ENCODE measurements at regions not wholly inside any gene's neighbourhood (a gene's known extent, or its start where the extent isn't known, plus 50 kb on each side); places are given as distances from the start of the nearest gene placed in this dataset.

DNA sequence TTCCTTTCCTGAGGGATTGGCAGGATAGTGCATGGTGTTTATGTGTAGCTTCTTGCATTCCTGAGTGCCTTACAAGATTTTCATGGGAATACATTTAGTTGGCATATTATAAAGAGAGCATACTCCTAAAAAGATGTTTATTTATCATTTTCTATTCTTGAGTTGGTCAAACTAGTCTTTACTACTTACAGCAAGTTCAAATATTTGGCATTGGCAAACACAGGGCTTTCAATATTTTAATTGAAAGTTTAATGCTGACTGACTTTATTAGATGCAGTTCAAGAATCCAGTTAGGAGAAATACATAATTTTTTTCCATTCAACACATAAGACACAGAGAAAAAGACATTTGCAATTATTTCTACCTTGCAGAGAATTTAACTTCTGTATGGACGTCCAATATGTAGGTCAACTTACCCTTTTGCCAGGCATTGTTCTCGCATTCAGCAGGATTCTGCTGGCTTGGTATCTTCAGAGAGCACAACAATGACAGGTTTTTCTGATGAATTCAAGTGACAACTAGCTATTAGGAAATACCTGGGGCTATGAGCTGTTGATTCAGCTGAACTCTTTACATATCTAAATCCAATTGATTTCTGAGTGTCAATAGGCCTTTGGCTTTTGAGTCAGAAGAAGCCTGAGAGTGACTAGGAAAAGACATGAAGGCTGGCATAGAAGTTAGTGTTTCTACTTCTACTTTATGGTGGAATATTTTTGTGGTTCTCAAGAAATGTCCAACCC is 129.6 kb downstream of the LURAP1L start:
- in situ Hi-C loops (cut with HindIII; ENCODE audit: low pct_ligation_motif_present, low sequenced_read_pairs), result no loop called here
- no peaks in the 10 kb centered on the region for H3K36me3 ChIP-seq (replicated peaks)
- no peak overlapping the region for H3K27ac ChIP-seq
- no peak overlapping the region for H3K4me3 ChIP-seq (ENCODE audit: low read depth, low read length)
- H3K27me3 ChIP-seq (replicated peaks), result no peaks in the 10 kb centered on the region
- no peak for DNase-seq
- TF ChIP-seq, protein P1, sequence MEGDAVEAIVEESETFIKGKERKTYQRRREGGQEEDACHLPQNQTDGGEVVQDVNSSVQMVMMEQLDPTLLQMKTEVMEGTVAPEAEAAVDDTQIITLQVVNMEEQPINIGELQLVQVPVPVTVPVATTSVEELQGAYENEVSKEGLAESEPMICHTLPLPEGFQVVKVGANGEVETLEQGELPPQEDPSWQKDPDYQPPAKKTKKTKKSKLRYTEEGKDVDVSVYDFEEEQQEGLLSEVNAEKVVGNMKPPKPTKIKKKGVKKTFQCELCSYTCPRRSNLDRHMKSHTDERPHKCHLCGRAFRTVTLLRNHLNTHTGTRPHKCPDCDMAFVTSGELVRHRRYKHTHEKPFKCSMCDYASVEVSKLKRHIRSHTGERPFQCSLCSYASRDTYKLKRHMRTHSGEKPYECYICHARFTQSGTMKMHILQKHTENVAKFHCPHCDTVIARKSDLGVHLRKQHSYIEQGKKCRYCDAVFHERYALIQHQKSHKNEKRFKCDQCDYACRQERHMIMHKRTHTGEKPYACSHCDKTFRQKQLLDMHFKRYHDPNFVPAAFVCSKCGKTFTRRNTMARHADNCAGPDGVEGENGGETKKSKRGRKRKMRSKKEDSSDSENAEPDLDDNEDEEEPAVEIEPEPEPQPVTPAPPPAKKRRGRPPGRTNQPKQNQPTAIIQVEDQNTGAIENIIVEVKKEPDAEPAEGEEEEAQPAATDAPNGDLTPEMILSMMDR (IDR thresholded peaks at IDR 0.05; ENCODE audit: low read depth, low read length, missing control alignments), result no peak

DNA sequence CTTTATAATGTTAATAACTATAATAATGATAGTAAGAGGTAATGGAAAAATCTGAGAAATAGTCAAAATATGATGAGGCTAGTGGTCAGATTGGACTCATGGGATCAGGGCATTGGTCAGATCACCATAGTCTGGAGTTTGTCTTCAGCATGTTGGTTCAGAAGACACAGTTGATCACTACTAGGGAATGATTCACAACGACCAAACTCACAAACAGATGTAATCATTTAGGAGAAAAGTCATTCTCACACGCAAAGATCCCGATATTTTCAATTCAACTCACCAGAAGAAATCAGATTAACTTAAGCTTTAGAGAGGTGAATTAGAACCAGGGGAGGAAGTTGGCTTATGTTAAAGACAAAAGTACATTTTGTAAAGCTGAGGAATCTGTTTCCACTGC is 131.8 kb downstream of the LURAP1L start:
- no peaks in the 10 kb centered on the region for H3K27me3 ChIP-seq (replicated peaks)
- no peak overlapping the region for H3K27ac ChIP-seq
- TF ChIP-seq, protein P1 (IDR thresholded peaks at IDR 0.05; ENCODE audit: low read depth, low read length, missing control alignments), result no peak
- DNase-seq, result no peak
- H3K4me3 ChIP-seq (ENCODE audit: low read depth, low read length), result no peak overlapping the region
- in situ Hi-C loops (cut with HindIII; ENCODE audit: low pct_ligation_motif_present, low sequenced_read_pairs), result no loop called here
- no peaks in the 10 kb centered on the region for H3K36me3 ChIP-seq (replicated peaks)

DNA sequence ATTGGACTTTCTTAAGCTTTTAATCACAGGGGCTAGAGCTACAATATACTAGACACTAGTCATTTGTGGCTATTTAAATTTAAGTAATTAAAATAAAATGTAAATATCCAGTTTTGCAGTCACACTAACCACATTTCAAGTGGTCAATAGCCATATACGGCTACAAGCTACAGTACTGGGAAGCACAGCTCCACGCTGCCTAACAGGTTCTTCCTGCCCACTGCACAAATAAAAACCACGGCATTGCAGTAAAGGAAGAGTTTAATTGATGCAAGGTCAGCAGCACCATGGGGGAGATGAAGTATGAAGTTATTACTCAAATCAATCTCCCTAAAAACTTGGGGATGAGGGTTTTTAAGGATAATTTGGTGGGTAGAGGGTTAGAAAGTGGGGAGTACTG is 134.1 kb downstream of the LURAP1L start:
- TF ChIP-seq, protein P1 (IDR thresholded peaks at IDR 0.05; ENCODE audit: low read depth, low read length, missing control alignments), result no peak
- H3K4me3 ChIP-seq (ENCODE audit: low read depth, low read length), result no peak overlapping the region
- in situ Hi-C loops (cut with HindIII; ENCODE audit: low pct_ligation_motif_present, low sequenced_read_pairs), result no loop called here

DNA sequence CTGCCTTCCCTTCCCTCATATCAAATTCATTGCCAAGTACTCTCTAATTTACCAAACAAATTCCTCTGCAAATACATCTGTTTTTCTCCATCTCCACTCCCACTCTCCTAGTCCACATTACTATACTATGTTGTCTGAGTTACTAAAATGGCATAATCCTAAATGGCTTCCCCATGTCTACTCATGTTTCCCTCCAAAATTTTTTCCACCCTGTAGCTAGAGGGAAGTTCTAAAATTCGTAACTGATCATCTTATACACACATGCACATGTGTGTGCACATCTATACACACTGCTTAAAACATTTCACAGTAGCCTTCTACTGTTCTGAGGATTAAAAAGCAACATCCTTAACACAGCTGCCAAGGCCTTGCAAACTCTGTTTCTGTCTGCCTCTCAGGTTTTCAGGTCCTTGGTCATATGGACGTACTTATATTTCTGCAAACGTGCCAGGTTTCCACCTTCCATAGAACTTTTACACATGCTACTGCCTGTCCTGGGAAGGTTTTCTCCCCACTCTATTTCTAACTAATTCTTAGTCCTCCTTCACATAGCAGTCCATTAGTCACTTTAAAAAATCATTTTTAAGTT is 140.6 kb downstream of the LURAP1L start:
- no peaks in the 10 kb centered on the region for H3K36me3 ChIP-seq (replicated peaks)
- H3K27ac ChIP-seq, result no peak overlapping the region
- no peak overlapping the region for H3K4me3 ChIP-seq (ENCODE audit: low read depth, low read length)
- in situ Hi-C loops (cut with HindIII; ENCODE audit: low pct_ligation_motif_present, low sequenced_read_pairs), result no loop called here
- TF ChIP-seq, protein P1 (IDR thresholded peaks at IDR 0.05; ENCODE audit: low read depth, low read length, missing control alignments), result no peak
- H3K27me3 ChIP-seq (replicated peaks), result no peaks in the 10 kb centered on the region
- no peak for DNase-seq

More for the DNA sequence above, 134.1 kb downstream of the LURAP1L start:
- no peaks in the 10 kb centered on the region for H3K27me3 ChIP-seq (replicated peaks)
- no peak for DNase-seq
- H3K27ac ChIP-seq, result no peak overlapping the region
- H3K36me3 ChIP-seq (replicated peaks), result no peaks in the 10 kb centered on the region

DNA sequence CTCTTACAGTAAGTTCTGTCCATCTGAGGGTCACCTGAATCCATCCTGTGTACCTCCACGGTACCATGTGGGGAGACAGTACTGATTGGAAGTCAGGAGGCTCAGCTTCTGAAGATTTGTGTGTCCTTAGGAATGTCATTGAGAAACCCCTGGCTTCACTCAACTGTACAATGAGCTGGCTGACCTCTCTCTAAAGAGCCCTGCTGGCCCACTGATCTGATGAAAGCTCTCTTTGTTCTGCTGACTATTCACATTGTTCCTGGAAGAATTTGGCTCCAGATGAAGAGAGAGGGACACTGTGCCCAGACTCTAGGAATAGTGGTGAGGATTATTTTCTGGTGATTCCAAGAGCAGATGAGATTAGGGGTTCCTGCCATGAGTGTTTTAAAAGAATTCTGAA is 141.2 kb downstream of the LURAP1L start:
- DNase-seq, result no peak
- TF ChIP-seq, protein P1 (IDR thresholded peaks at IDR 0.05; ENCODE audit: low read depth, low read length, missing control alignments), result no peak
- in situ Hi-C loops (cut with HindIII; ENCODE audit: low pct_ligation_motif_present, low sequenced_read_pairs), result no loop called here
- Histone ChIP-seq H3K4me3 (ENCODE audit: low read depth, low read length) (no peak overlapping the region), H3K27me3 (replicated peaks) (no peaks in the 10 kb centered on the region), H3K27ac (no peak overlapping the region), H3K36me3 (replicated peaks) (no peaks in the 10 kb centered on the region)
